A549 (cell line): ENCODE measurements at regions not wholly inside any gene's neighbourhood (a gene's known extent, or its start where the extent isn't known, plus 50 kb on each side); places are given as distances from the start of the nearest gene placed in this dataset.

Source experiments
- ATAC-seq, 2 experiments: fragments of 200-7000 bp in 1 of 2; fragments of >200 bp in 1 of 2; cut with Nextera tagmentation in 1 of 2; cut with Tn5 transposase in 1 of 2; 3 replicates each; pipeline versions ENCODE4 v1.8.0 to v1.9.1; 2018 to 2020; ENCODE audit warnings: mild to moderate bottlenecking in 1 of 2, moderate library complexity in 1 of 2
- CTCF ChIA-PET: fragments of 300-600 bp; sonication (Branson Sonifier 250); formaldehyde crosslinking; extraction: SDS; loops from one replicate; lab custom pipeline; 2021; ENCODE audit warnings: antibody characterized with exemption, inconsistent platforms; lab: Yijun Ruan, JAX
- POLR2A ChIA-PET: fragments of 350-600 bp; formaldehyde crosslinking; extraction: SDS; loops from one replicate; lab custom pipeline; 2021; ENCODE audit warnings: antibody characterized with exemption, inconsistent platforms; lab: Yijun Ruan, JAX
- DNase-seq, 2 experiments: peaks; one replicate each; pipeline versions ENCODE4 v3.0.0 to v3.0.0-alpha.2; 2011 to 2016; ENCODE audit warnings: low read depth in 1 of 2, low spot score in 1 of 2
- FAIRE-seq: peaks from 2 replicates; lab custom pipeline; 2011; peaks lifted over from hg19 to GRCh38; lab: Jason Lieb, UNC
- H3K27ac ChIP-seq, 2 experiments: fragments of >200 bp; sonication (Bioruptor Twin); formaldehyde crosslinking; 3 replicates each; pipeline ENCODE4 v1.5.1; 2016 to 2017
- H3K4me1 ChIP-seq: fragments of >200 bp; sonication (Bioruptor Twin); formaldehyde crosslinking; 3 replicates; pipeline ENCODE4 v1.6.1; 2016
- H3K4me2 ChIP-seq: fragments of >200 bp; sonication (Bioruptor Twin); formaldehyde crosslinking; 3 replicates; pipeline ENCODE4 v1.6.1; 2016
- H3K4me3 ChIP-seq: fragments of >200 bp; sonication (Bioruptor Twin); formaldehyde crosslinking; 3 replicates; pipeline ENCODE4 v1.5.1; 2016
- H3K9me3 ChIP-seq: fragments of >200 bp; sonication (Bioruptor Twin); formaldehyde crosslinking; 3 replicates; pipeline ENCODE4 v1.6.1; 2016
- BHLHE40 ChIP-seq: IDR thresholded peaks from 2 replicates; pipeline ENCODE4 v1.6.1; 2012; ENCODE audit warnings: low read depth, low read length, inconsistent platforms
- CBX2 ChIP-seq: fragments of 200-600 bp; sonication (generic); IDR thresholded peaks from 2 replicates; pipeline ENCODE4 v1.6.1; 2016; ENCODE audit warnings: low read depth, mild to moderate bottlenecking, borderline replicate concordance
- CEBPB ChIP-seq, 2 experiments: fragments of >200 bp in 1 of 2; sonication (Bioruptor Twin) in 1 of 2; formaldehyde crosslinking in 1 of 2; IDR thresholded peaks; 2 replicates each; pipeline ENCODE4 v1.6.1; 2012 to 2016
- CHD4 ChIP-seq: fragments of 200-600 bp; sonication (generic); IDR thresholded peaks from 2 replicates; pipeline ENCODE4 v1.6.1; 2016; ENCODE audit warnings: antibody characterized with exemption, mild to moderate bottlenecking, borderline replicate concordance
- EHF ChIP-seq: fragments of 250-450 bp; sonication (Bioruptor Pico); IDR thresholded peaks from 2 replicates; pipeline ENCODE4 v1.5.0; 2020; ENCODE audit warnings: mild to moderate bottlenecking
- EP300 ChIP-seq, 2 experiments: fragments of >200 bp; sonication (Bioruptor Twin); formaldehyde crosslinking; IDR thresholded peaks; 2 replicates in 1 of 2; 3 replicates in 1 of 2; pipeline ENCODE4 v1.6.1; 2016 to 2017
- HES2 ChIP-seq: fragments of >200 bp; sonication (Bioruptor Twin); formaldehyde crosslinking; IDR thresholded peaks from 2 replicates; pipeline ENCODE4 v1.6.1; 2016
- HEYL ChIP-seq: fragments of 250-450 bp; sonication (Bioruptor Pico); IDR thresholded peaks from 2 replicates; pipeline ENCODE4 v1.8.0; 2021; ENCODE audit warnings: mild to moderate bottlenecking, moderate library complexity
- HMGXB4 ChIP-seq: fragments of 250-450 bp; sonication (Bioruptor Pico); IDR thresholded peaks from 2 replicates; pipeline ENCODE4 v1.5.0; 2021; ENCODE audit warnings: mild to moderate bottlenecking, moderate library complexity, borderline replicate concordance
- HOXA7 ChIP-seq: fragments of 250-450 bp; sonication (Bioruptor Pico); IDR thresholded peaks from 2 replicates; pipeline ENCODE4 v1.5.0; 2020; ENCODE audit warnings: mild to moderate bottlenecking, moderate library complexity
- HOXB5 ChIP-seq: fragments of 250-450 bp; sonication (Bioruptor Pico); IDR thresholded peaks from 2 replicates; pipeline ENCODE4 v1.5.0; 2020; ENCODE audit warnings: mild to moderate bottlenecking, moderate library complexity
- MAZ ChIP-seq: fragments of 150-350 bp; IDR thresholded peaks from 2 replicates; pipeline ENCODE4 v1.6.1; 2014; ENCODE audit warnings: antibody characterized with exemption, low read depth, low read length, borderline replicate concordance
- MYC ChIP-seq: IDR thresholded peaks from 2 replicates; pipeline ENCODE4 v1.6.1; 2012; ENCODE audit warnings: mild to moderate bottlenecking, inconsistent platforms, low read length, improper control_type of control experiment, borderline replicate concordance
- NPAS2 ChIP-seq: fragments of 250-450 bp; sonication (Bioruptor Pico); IDR thresholded peaks from 2 replicates; pipeline ENCODE4 v1.8.0; 2022; ENCODE audit warnings: mild to moderate bottlenecking, moderate library complexity, borderline replicate concordance
- PBX3 ChIP-seq: IDR thresholded peaks from 2 replicates; pipeline ENCODE4 v1.6.1; 2012
- PHF8 ChIP-seq: fragments of 200-600 bp; sonication (generic); IDR thresholded peaks from 2 replicates; pipeline ENCODE4 v1.6.1; 2016; ENCODE audit warnings: low read depth, mild to moderate bottlenecking, antibody characterized with exemption, moderate library complexity, borderline replicate concordance
- POLR2A ChIP-seq: IDR thresholded peaks from 2 replicates; pipeline ENCODE4 v1.6.1; 2012; ENCODE audit warnings: mild to moderate bottlenecking, low read length
- RNF2 ChIP-seq: fragments of 200-600 bp; sonication (generic); IDR thresholded peaks from 2 replicates; pipeline ENCODE4 v1.6.1; 2016; ENCODE audit warnings: low read depth, mild to moderate bottlenecking, antibody characterized with exemption, moderate library complexity, borderline replicate concordance
- SMC3 ChIP-seq: fragments of >200 bp; sonication (Bioruptor Twin); formaldehyde crosslinking; IDR thresholded peaks from 3 replicates; pipeline ENCODE4 v1.6.1; 2018; ENCODE audit warnings: inconsistent platforms
- SREBF2 ChIP-seq: fragments of 450-650 bp; IDR thresholded peaks from 2 replicates; pipeline ENCODE4 v1.6.1; 2014; ENCODE audit warnings: mild to moderate bottlenecking, moderate library complexity
- TFCP2L1 ChIP-seq: fragments of 250-450 bp; sonication (Bioruptor Pico); IDR thresholded peaks from 2 replicates; pipeline ENCODE4 v1.5.0; 2021; ENCODE audit warnings: mild to moderate bottlenecking
- ZFP36 ChIP-seq: fragments of 450-650 bp; IDR thresholded peaks from 2 replicates; pipeline ENCODE4 v1.6.1; 2014; ENCODE audit warnings: borderline replicate concordance; ENCODE audit not compliant: partially characterized antibody
- WGBS: methylation state at CpG from one replicate; pipeline ENCODE4 v1.1.6; 2017; ENCODE audit errors: missing lambda C conversion rate; 5-methylcytosine and 5-hydroxymethylcytosine counted together
- TF ChIP-seq, protein P1 (sequence below): fragments of >200 bp; sonication (Bioruptor Twin); formaldehyde crosslinking; IDR thresholded peaks from 3 replicates; pipeline ENCODE4 v1.6.1; 2016
- TF ChIP-seq, protein P2 (sequence below): IDR thresholded peaks from 2 replicates; pipeline ENCODE4 v1.6.1; 2012
- TF ChIP-seq, protein P3 (sequence below): fragments of 150-350 bp; IDR thresholded peaks from 2 replicates; pipeline ENCODE4 v1.6.1; 2014; ENCODE audit warnings: low read depth, mild to moderate bottlenecking, low read length
- TF ChIP-seq, protein P4 (sequence below): fragments of 200-600 bp; sonication (generic); IDR thresholded peaks from 2 replicates; pipeline ENCODE4 v1.6.1; 2016; ENCODE audit warnings: antibody characterized with exemption, mild to moderate bottlenecking, moderate library complexity

DNA sequence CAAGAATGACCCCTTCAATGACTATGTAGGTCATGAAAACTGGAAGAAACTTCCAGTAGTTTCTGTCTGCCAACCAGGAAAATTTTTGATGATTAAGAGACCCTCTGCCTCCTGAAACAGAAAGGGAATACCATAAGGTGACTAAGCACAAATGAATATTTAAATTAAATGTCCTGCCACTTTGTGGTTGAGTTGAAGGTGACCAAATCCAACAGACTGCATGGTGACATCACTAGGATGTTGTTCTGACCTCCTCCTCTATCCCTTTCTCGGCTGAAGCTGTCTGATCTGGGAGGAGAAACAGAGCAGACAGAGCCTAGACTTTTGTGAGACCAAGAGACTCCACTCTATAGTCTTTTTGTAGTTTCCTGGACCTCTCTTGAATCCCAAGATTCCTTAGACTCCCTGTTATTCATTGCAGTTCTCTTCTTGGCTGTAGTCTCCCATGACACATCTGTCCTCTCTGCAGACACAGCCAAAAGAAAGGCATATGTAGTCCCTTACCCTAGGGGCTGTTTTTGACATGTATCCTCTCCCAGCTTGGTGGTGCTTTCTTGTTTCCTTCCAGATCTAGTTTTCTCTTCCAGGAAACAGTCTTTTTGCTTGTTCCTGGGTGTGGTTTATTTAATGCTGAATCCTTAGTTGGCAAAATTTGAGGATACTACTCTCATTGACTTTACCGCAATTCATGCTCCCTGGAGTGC, 55.2 kb upstream of the UBE3A start:
- DNase-seq (no peak), ATAC-seq (no peak), FAIRE-seq (no peak)
- Histone ChIP-seq H3K4me3 (no peak overlapping the region), H3K4me2 (no peak overlapping the region), H3K4me1 (no peaks in the 10 kb centered on the region), H3K27ac (no peak overlapping the region), H3K9me3 (no peaks in the 10 kb centered on the region)
- 23% methylated on average over 2 of the region's 2 CpGs for WGBS
- ChIA-PET CTCF (no interaction called here), POLR2A (no interaction called here)
- no peak for TF ChIP-seq MYC
- TF ChIP-seq POLR2A, result no peak
- TF ChIP-seq HES2, result no peak
- no peak for TF ChIP-seq CHD4
- no peak for TF ChIP-seq HMGXB4 (CRISPR knock-in tag)
- TF ChIP-seq, protein P1, sequence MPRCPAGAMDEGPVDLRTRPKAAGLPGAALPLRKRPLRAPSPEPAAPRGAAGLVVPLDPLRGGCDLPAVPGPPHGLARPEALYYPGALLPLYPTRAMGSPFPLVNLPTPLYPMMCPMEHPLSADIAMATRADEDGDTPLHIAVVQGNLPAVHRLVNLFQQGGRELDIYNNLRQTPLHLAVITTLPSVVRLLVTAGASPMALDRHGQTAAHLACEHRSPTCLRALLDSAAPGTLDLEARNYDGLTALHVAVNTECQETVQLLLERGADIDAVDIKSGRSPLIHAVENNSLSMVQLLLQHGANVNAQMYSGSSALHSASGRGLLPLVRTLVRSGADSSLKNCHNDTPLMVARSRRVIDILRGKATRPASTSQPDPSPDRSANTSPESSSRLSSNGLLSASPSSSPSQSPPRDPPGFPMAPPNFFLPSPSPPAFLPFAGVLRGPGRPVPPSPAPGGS, result no peak
- TF ChIP-seq SMC3, result no peak
- TF ChIP-seq HEYL (CRISPR knock-in tag), result no peak
- no peak for TF ChIP-seq PBX3
- TF ChIP-seq, protein P2, sequence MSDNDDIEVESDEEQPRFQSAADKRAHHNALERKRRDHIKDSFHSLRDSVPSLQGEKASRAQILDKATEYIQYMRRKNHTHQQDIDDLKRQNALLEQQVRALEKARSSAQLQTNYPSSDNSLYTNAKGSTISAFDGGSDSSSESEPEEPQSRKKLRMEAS, result no peak
- no peak for TF ChIP-seq TFCP2L1 (CRISPR knock-in tag)

GRCh38 chr15:25492315-25492714, 53.5 kb upstream of the UBE3A start:
- no peaks in the 10 kb centered on the region for H3K9me3 ChIP-seq
- POLR2A ChIA-PET, result no interaction called here
- H3K4me3 ChIP-seq, result no peak overlapping the region
- TF ChIP-seq BHLHE40, result no peak
- TF ChIP-seq EHF (CRISPR knock-in tag), result no peak
- TF ChIP-seq CBX2, result no peak
- TF ChIP-seq HOXA7 (CRISPR knock-in tag), result no peak
- TF ChIP-seq NPAS2, result no peak
- no peak for TF ChIP-seq PHF8
- TF ChIP-seq MAZ, result no peak
- TF ChIP-seq, protein P3, sequence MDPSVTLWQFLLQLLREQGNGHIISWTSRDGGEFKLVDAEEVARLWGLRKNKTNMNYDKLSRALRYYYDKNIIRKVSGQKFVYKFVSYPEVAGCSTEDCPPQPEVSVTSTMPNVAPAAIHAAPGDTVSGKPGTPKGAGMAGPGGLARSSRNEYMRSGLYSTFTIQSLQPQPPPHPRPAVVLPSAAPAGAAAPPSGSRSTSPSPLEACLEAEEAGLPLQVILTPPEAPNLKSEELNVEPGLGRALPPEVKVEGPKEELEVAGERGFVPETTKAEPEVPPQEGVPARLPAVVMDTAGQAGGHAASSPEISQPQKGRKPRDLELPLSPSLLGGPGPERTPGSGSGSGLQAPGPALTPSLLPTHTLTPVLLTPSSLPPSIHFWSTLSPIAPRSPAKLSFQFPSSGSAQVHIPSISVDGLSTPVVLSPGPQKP, result no peak
- TF ChIP-seq EP300 (IDR thresholded peaks at IDR 0.05), result no peak
- TF ChIP-seq, protein P4, sequence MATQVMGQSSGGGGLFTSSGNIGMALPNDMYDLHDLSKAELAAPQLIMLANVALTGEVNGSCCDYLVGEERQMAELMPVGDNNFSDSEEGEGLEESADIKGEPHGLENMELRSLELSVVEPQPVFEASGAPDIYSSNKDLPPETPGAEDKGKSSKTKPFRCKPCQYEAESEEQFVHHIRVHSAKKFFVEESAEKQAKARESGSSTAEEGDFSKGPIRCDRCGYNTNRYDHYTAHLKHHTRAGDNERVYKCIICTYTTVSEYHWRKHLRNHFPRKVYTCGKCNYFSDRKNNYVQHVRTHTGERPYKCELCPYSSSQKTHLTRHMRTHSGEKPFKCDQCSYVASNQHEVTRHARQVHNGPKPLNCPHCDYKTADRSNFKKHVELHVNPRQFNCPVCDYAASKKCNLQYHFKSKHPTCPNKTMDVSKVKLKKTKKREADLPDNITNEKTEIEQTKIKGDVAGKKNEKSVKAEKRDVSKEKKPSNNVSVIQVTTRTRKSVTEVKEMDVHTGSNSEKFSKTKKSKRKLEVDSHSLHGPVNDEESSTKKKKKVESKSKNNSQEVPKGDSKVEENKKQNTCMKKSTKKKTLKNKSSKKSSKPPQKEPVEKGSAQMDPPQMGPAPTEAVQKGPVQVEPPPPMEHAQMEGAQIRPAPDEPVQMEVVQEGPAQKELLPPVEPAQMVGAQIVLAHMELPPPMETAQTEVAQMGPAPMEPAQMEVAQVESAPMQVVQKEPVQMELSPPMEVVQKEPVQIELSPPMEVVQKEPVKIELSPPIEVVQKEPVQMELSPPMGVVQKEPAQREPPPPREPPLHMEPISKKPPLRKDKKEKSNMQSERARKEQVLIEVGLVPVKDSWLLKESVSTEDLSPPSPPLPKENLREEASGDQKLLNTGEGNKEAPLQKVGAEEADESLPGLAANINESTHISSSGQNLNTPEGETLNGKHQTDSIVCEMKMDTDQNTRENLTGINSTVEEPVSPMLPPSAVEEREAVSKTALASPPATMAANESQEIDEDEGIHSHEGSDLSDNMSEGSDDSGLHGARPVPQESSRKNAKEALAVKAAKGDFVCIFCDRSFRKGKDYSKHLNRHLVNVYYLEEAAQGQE, result no peak
- TF ChIP-seq RNF2, result no peak
- no peak for TF ChIP-seq CHD4
- no peak for TF ChIP-seq POLR2A
- no peak for TF ChIP-seq HOXB5 (CRISPR knock-in tag)
- TF ChIP-seq ZFP36, result no peak
- TF ChIP-seq CEBPB (IDR thresholded peaks at IDR 0.05), result no peak
- TF ChIP-seq SREBF2, result no peak
- no peak overlapping the region for H3K27ac ChIP-seq
- FAIRE-seq (no peak), ATAC-seq (no peak), DNase-seq (no peak)
- no peaks in the 10 kb centered on the region for H3K4me1 ChIP-seq
- no peak overlapping the region for H3K4me2 ChIP-seq
- CTCF ChIA-PET, result no interaction called here
